HL-60 (cell line): ENCODE measurements at regions not wholly inside any gene's neighbourhood (a gene's known extent, or its start where the extent isn't known, plus 50 kb on each side); places are given as distances from the start of the nearest gene placed in this dataset.

Source experiments
- POLR2AphosphoS5 ChIP-seq: IDR thresholded peaks from 2 replicates; pipeline ENCODE4 v1.6.1; 2012; ENCODE audit warnings: low read depth
- REST ChIP-seq: IDR thresholded peaks from 2 replicates; pipeline ENCODE4 v1.6.1; 2012; ENCODE audit warnings: low read depth; ENCODE audit not compliant: insufficient replicate concordance
- TF ChIP-seq, protein P1 (sequence below): IDR thresholded peaks from one replicate; pipeline ENCODE4 v1.5.1; 2011; ENCODE audit warnings: low read length, control low read depth, inconsistent platforms; ENCODE audit not compliant: insufficient read depth

GRCh38 chr11:120055646-120056045 is 82.3 kb downstream of the TRIM29 start:
- TF ChIP-seq, protein P1, sequence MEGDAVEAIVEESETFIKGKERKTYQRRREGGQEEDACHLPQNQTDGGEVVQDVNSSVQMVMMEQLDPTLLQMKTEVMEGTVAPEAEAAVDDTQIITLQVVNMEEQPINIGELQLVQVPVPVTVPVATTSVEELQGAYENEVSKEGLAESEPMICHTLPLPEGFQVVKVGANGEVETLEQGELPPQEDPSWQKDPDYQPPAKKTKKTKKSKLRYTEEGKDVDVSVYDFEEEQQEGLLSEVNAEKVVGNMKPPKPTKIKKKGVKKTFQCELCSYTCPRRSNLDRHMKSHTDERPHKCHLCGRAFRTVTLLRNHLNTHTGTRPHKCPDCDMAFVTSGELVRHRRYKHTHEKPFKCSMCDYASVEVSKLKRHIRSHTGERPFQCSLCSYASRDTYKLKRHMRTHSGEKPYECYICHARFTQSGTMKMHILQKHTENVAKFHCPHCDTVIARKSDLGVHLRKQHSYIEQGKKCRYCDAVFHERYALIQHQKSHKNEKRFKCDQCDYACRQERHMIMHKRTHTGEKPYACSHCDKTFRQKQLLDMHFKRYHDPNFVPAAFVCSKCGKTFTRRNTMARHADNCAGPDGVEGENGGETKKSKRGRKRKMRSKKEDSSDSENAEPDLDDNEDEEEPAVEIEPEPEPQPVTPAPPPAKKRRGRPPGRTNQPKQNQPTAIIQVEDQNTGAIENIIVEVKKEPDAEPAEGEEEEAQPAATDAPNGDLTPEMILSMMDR = no peak
- TF ChIP-seq POLR2AphosphoS5 (no peak), REST (no peak)
